Mesothelial cell of epicardium (in vitro differentiated cells): ENCODE measurements at regions not wholly inside any gene's neighbourhood (a gene's known extent, or its start where the extent isn't known, plus 50 kb on each side); places are given as distances from the start of the nearest gene placed in this dataset.
"Not testable (repeated sequence)": the region's sequence is repeated elsewhere in the genome, so short reads cannot be mapped to it uniquely, and the experiment has no call there.

Experiments
- DNase-seq, 2 experiments: peaks; one replicate each; pipeline ENCODE4 v3.0.0; 2021; ENCODE audit warnings: low spot score in 2 of 2; ENCODE audit not compliant: unreplicated experiment in 2 of 2
- H3K27ac Mint-ChIP-seq: 2 replicates; pipeline ENCODE4 v1.8.0; 2021; ENCODE audit warnings: mixed read lengths
- H3K27me3 Mint-ChIP-seq: 2 replicates; pipeline ENCODE4 v1.8.0; 2021; ENCODE audit warnings: low read depth, mixed read lengths
- H3K36me3 Mint-ChIP-seq: 2 replicates; pipeline ENCODE4 v1.8.0; 2021; ENCODE audit warnings: mixed read lengths
- H3K4me1 Mint-ChIP-seq: 2 replicates; pipeline ENCODE4 v1.8.0; 2021; ENCODE audit warnings: mixed read lengths
- H3K4me3 Mint-ChIP-seq: 2 replicates; pipeline ENCODE4 v1.8.0; 2021; ENCODE audit warnings: mild to moderate bottlenecking, moderate library complexity, mixed read lengths
- H3K9me3 Mint-ChIP-seq: 2 replicates; pipeline ENCODE4 v1.8.0; 2021; ENCODE audit warnings: mixed read lengths
- CTCF ChIP-seq: fragments of 200-600 bp; sonication (generic); IDR thresholded peaks from one replicate; pipeline ENCODE4 v1.5.0; 2021; ENCODE audit warnings: antibody characterized with exemption; ENCODE audit not compliant: unreplicated experiment

- peaks cover 83% of the 10 kb centered on the region for H3K9me3 Mint-ChIP-seq
- H3K27me3 Mint-ChIP-seq, H3K27ac Mint-ChIP-seq, H3K4me1 Mint-ChIP-seq, H3K4me3 Mint-ChIP-seq, DNase-seq, H3K36me3 Mint-ChIP-seq: not testable (repeated sequence)
Measured at GRCh38 chr11:54797906-54798305, 91.3 kb downstream of the OR4A5 start.

DNA sequence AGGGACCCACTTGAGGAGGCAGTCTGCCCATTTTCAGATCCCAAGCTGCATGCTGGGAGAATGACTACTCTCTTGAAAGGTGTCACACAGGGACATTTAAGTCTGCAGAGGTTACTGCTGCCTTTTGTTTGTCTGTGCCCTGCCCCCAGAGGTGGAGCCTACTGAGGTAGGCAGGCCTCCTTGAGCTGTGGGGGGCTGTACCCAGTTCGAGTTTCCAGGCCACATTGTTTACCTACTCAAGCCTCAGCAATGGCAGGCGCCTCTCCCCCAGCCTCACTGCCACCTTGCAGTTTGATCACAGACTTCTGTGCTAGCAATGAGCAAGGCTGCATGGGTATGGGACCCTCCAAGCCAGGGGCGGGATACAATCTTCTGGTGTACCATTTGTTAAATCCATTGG, 126.0 kb downstream of the OR4A5 start:
- peaks cover 58% of the 10 kb centered on the region for H3K9me3 Mint-ChIP-seq
- H3K4me3 Mint-ChIP-seq, result no peak overlapping the region
- no peak overlapping the region for H3K27ac Mint-ChIP-seq
- peaks cover 2% of the 10 kb centered on the region for H3K36me3 Mint-ChIP-seq
- no peak for DNase-seq
- no peaks in the 10 kb centered on the region for H3K4me1 Mint-ChIP-seq
- H3K27me3 Mint-ChIP-seq, result no peaks in the 10 kb centered on the region
- no peak for TF ChIP-seq CTCF

DNA sequence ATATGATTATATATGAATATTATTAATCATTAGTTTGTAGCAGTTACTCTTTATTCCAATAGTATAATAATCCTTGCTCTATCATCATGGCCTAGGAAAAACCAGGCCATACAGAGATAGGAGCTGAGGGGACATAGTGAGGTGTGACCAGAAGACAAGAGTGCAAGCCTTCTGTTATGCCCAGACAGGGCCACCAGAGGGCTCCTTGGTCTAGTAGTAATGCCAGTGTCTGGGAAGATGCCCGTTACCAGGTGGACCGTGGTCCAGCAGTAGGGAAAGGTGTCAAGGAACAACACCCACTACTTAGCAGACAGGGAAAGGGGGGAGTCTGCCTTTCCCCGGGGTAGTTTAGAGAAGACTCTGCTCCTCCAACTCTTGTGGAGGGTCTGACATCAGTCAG, 148.4 kb downstream of the OR4A5 start:
- not testable (repeated sequence) for H3K27me3 Mint-ChIP-seq, H3K27ac Mint-ChIP-seq, H3K4me1 Mint-ChIP-seq, H3K4me3 Mint-ChIP-seq, H3K36me3 Mint-ChIP-seq, DNase-seq
- peaks cover 57% of the 10 kb centered on the region for H3K9me3 Mint-ChIP-seq
